Heart left ventricle (tissue), 16 donors: ENCODE measurements at regions not wholly inside any gene's neighbourhood (a gene's known extent, or its start where the extent isn't known, plus 50 kb on each side); places are given as distances from the start of the nearest gene placed in this dataset.

Experiments
- ATAC-seq, 4 donors: fragments of 200-7000 bp; cut with Tn5 transposase; one replicate each; pipeline ENCODE4 v1.9.1; 2020 to 2022; ENCODE audit warnings: moderate library complexity in 4 of 4, mild to moderate bottlenecking in 3 of 4, moderate number of reproducible peaks in 1 of 4
- DNase-seq, 5 donors: peaks; one replicate each; pipeline ENCODE4 v3.0.0-alpha.2; 2020
- H3K27ac ChIP-seq, 12 donors: fragments of 200-600 bp; sonication (generic) in 4 of 12; one replicate each; pipeline versions ENCODE4 v1.5.0 to v1.8.0; 2016 to 2022; ENCODE audit warnings: mild to moderate bottlenecking in 2 of 12
- H3K27me3 ChIP-seq, 9 donors: fragments of 200-600 bp; sonication (generic) in 2 of 9; one replicate each; pipeline versions ENCODE4 v1.5.1 to v1.8.0; 2016 to 2022; ENCODE audit warnings: mild to moderate bottlenecking in 3 of 9
- H3K36me3 ChIP-seq, 9 donors: fragments of 200-600 bp; sonication (generic) in 2 of 9; one replicate each; pipeline versions ENCODE4 v1.5.0 to v1.8.0; 2018 to 2022; ENCODE audit warnings: mild to moderate bottlenecking in 2 of 9
- H3K4me1 ChIP-seq, 12 donors: fragments of 200-600 bp; sonication (generic) in 4 of 12; one replicate each; pipeline versions ENCODE4 v1.5.0 to v1.8.0; 2016 to 2022; ENCODE audit warnings: mild to moderate bottlenecking in 3 of 12
- H3K4me3 ChIP-seq, 12 donors: fragments of 200-600 bp; sonication (generic) in 4 of 12; one replicate each; pipeline versions ENCODE4 v1.5.0 to v1.8.0; 2017 to 2022; ENCODE audit warnings: mild to moderate bottlenecking in 9 of 12, moderate library complexity in 4 of 12
- H3K9me3 ChIP-seq, 12 donors: fragments of 200-600 bp; sonication (generic) in 4 of 12; one replicate each; pipeline versions ENCODE4 v1.5.0 to v1.8.0; 2016 to 2022; ENCODE audit warnings: mild to moderate bottlenecking in 1 of 12
- CTCF ChIP-seq, 12 donors: fragments of 200-600 bp; sonication (generic) in 4 of 12; IDR thresholded peaks; one replicate each; pipeline versions ENCODE4 v1.5.0 to v1.8.0; 2018 to 2022; ENCODE audit warnings: antibody characterized with exemption in 12 of 12, mild to moderate bottlenecking in 5 of 12
- POLR2A ChIP-seq, 2 donors: fragments of 450-650 bp; IDR thresholded peaks; one replicate each; pipeline ENCODE4 v1.6.1; 2017; ENCODE audit warnings: antibody characterized with exemption in 2 of 2, mild to moderate bottlenecking in 2 of 2, moderate library complexity in 2 of 2
- WGBS, 4 donors: extraction: QIAGEN DNeasy Blood & Tissue Kit in 2 of 4; methylation state at CpG; one replicate each; pipeline versions ENCODE4 v1.1.5 to v1.1.7; 2013 to 2018; 5-methylcytosine and 5-hydroxymethylcytosine counted together
- intact Hi-C, 10 donors: fragments of 100-400 bp; cut with DNase I; formaldehyde crosslinking; loops; one replicate each; pipeline versions ENCODE4 v1.11.1 to v1.14.2; 2022
- donor health status: ischemic (EF 13 %, LVEDD 7.1; RV severe dilation, severe dysfunction).
- donor health status: healthy with polysubstance abuse.
- donor health status: DM: no; HTN: yes; CAD: no.
- donor health status: DM: no; HTN: no; CAD: no.
- donor health status: ischemic (EF 25% LVEDD 6.9; RV normal size, moderate dysfunction).
- donor health status: ischemic (EF 25% LVEDD 5.7; RV mildly dilated, moderate dysfunction).
- donor health status: healthy.
- donor health status: DM: yes; HTN: yes; CAD: no.
- donor health status: ischemic (EF 35%, LVEDD 5.7; RV mildly dilated, moderate dysfunction).
- donor health status: nonischemic (EF 11% LVEDD 7.7; RV severe dilation, severe dysfunction).
- donor health status: DM: yes; HTN: yes; CAD: no.
- donor health status: PGD.
- donor health status: ischemic (EF 29% LVEDD 5.4; RV normal size, mild dysfunction).
- donor health status: nonischemic (EF 23%, LVEDD 6.1; RV moderate dilation, normal function).

GRCh38 chr3:23099021-23099420, 104.1 kb upstream of the UBE2E2 start:
- Histone ChIP-seq H3K4me3 (no peak overlapping the region), H3K27me3 (no peaks in the 10 kb centered on the region), H3K27ac (no peak overlapping the region), H3K36me3 (no peaks in the 10 kb centered on the region), H3K9me3 (no peaks in the 10 kb centered on the region), H3K4me1 (no peaks in the 10 kb centered on the region)
- 53 to 69% (median 58%) methylated on average over 1 of the region's 1 CpG for WGBS, 4 donors
- DNase-seq (no peak), ATAC-seq (no peak)
- intact Hi-C loops, result no loop called here
- TF ChIP-seq CTCF (IDR thresholded peaks at IDR 0.05) (no peak), POLR2A (IDR thresholded peaks at IDR 0.05) (no peak)

GRCh38 chr3:23099677-23100076, 103.5 kb upstream of the UBE2E2 start:
- no peak for ATAC-seq
- no peaks in the 10 kb centered on the region for H3K36me3 ChIP-seq

GRCh38 chr3:23100106-23100505, 103.0 kb upstream of the UBE2E2 start:
- WGBS, 4 donors, result 91 to 97% (median 96%) methylated on average over 9 of the region's 9 CpGs
- H3K36me3 ChIP-seq, result no peaks in the 10 kb centered on the region
- H3K4me3 ChIP-seq, result no peak overlapping the region
- H3K27ac ChIP-seq, result no peak overlapping the region
- no peak for ATAC-seq
- no peaks in the 10 kb centered on the region for H3K27me3 ChIP-seq
- TF ChIP-seq CTCF (IDR thresholded peaks at IDR 0.05) (no peak), POLR2A (IDR thresholded peaks at IDR 0.05) (no peak)
- H3K4me1 ChIP-seq, result no peaks in the 10 kb centered on the region
- intact Hi-C loops, result no loop called here
- H3K9me3 ChIP-seq, result no peaks in the 10 kb centered on the region
- DNase-seq, result no peak

More at GRCh38 chr3:23099677-23100076, 103.5 kb upstream of the UBE2E2 start:
- TF ChIP-seq CTCF (IDR thresholded peaks at IDR 0.05) (no peak), POLR2A (IDR thresholded peaks at IDR 0.05) (no peak)
- 53 to 69% (median 59%) methylated on average over 2 of the region's 2 CpGs for WGBS, 4 donors
- Histone ChIP-seq H3K27me3 (no peaks in the 10 kb centered on the region), H3K4me3 (no peak overlapping the region), H3K27ac (no peak overlapping the region), H3K9me3 (no peaks in the 10 kb centered on the region), H3K4me1 (no peaks in the 10 kb centered on the region)
- intact Hi-C loops, result no loop called here
- DNase-seq, result no peak

- 92 to 95% (median 92%) methylated on average over 1 of the region's 1 CpG for WGBS, 4 donors
- DNase-seq (no peak), ATAC-seq (no peak)
- Histone ChIP-seq H3K36me3 (no peaks in the 10 kb centered on the region), H3K27me3 (no peaks in the 10 kb centered on the region), H3K9me3 (no peaks in the 10 kb centered on the region), H3K4me1 (no peaks in the 10 kb centered on the region), H3K4me3 (no peak overlapping the region), H3K27ac (no peak overlapping the region)
- intact Hi-C loops, result no loop called here
- TF ChIP-seq POLR2A (IDR thresholded peaks at IDR 0.05), result no peak
- no peak for TF ChIP-seq CTCF (IDR thresholded peaks at IDR 0.05)
These were observed 99.4 kb upstream of the UBE2E2 start for GRCh38 chr3:23103764-23104163.
